Activated naive CD4-positive, alpha-beta T cell treated with Interleukin-2 at 50 U/mL for 16 hours (primary cell): ENCODE measurements at regions not wholly inside any gene's neighbourhood (a gene's known extent, or its start where the extent isn't known, plus 50 kb on each side); places are given as distances from the start of the nearest gene placed in this dataset.
"Not testable (repeated sequence)": the region's sequence is repeated elsewhere in the genome, so short reads cannot be mapped to it uniquely, and the experiment has no call there.

Experiments
- DNase-seq: peaks from one replicate; pipeline ENCODE4 v3.0.0-alpha.2; 2020

- DNase-seq = no peak
Observed at GRCh38 chr11:122439866-122440810, 215.4 kb upstream of the UBASH3B start.

GRCh38 chr11:122436188-122436555 is 219.3 kb upstream of the UBASH3B start:
- no peak for DNase-seq

DNA sequence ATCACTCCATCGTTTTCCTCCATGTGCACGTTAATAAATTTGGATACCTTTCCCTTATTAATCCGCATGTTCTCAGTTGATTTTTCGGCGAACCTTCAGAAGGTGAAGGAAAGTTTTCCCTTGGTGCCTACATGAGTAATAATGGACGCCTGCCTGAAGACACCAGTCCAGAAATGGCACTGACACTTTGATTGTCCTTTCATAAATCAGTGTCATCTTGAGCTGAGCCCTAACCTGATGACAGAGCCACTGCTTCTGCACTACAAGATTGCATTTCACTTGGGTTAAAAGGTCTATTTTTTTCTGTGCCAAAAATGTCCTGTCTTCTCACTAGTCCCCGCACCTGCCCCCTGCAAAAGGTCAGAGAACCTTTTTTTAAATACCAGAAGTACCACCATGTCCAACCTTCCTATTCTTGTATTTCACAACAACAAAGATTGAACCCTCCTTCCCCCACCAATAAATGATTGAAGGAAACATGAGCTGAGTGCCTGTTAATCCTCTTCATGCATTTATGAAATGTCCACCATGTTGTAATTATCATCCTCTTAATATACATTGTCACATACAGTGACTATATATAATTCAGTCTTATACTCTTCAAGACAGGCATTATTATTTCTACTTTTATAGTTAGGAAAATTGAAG is 219.9 kb upstream of the UBASH3B start:
- DNase-seq = no peak

DNA sequence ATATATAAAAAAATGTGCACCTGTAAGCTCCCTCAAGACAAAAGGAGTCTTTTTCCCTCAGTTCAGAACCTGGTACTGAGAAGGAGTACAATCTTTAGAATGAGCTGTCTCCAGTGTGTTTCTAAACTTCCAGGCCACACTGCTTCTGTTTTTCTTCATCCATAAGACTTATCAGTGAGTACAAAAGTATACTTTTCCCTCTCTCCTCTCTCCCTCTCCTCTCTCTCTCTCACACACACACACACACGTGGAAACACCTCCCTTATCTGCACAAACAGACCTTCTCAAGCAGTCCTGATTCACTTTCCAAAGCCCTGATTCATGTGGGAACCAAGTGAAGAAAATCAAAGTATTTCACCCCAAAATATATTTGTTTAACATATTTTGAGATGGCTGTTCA is 220.7 kb upstream of the UBASH3B start:
- no peak for DNase-seq

- DNase-seq = no peak
Observed at GRCh38 chr11:122430490-122430889, 225.0 kb upstream of the UBASH3B start.

- no peak for DNase-seq
Observed at GRCh38 chr11:122426073-122426472, 229.4 kb upstream of the UBASH3B start.

GRCh38 chr11:122424636-122425035 is 230.9 kb upstream of the UBASH3B start:
- DNase-seq = no peak

- DNase-seq = no peak
Observed at GRCh38 chr11:122423886-122424285, 231.6 kb upstream of the UBASH3B start.

DNA sequence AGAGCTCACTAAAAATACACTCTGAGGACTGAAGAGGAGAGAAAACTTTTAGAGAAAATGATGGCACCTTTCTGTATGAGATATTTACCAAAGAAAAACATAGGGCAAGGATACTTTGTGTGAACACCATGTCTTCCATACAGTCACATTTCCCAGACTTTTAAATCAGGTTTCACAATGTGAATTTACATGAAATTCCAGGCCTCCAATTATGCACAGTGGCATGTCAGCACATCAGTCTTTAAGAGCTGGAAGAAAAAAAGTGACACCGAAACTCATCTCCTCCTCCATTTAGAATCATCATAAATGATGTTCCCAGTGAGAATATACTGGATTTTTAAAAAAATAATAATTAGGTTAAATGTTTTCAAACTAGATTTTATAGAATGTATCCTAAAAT is 232.2 kb upstream of the UBASH3B start:
- no peak for DNase-seq

DNA sequence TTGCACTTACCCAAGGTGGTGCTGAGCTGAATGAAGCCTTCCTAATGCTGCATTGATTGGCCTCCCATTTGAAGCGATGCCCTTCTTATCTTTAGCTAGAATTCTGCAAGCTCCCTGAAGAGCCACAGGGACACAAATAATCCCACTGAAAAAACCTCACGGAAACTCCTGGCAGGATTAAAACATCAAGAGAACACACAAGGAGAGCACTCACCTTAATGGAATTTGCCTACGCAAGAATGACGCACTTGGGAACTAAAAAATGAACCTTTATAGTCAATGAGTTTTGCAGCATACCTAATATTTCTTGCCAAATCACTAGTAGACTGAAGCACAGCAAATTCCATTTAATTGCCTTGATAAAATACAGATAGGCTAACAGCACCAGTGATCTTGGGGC is 232.8 kb upstream of the UBASH3B start:
- no peak for DNase-seq

DNA sequence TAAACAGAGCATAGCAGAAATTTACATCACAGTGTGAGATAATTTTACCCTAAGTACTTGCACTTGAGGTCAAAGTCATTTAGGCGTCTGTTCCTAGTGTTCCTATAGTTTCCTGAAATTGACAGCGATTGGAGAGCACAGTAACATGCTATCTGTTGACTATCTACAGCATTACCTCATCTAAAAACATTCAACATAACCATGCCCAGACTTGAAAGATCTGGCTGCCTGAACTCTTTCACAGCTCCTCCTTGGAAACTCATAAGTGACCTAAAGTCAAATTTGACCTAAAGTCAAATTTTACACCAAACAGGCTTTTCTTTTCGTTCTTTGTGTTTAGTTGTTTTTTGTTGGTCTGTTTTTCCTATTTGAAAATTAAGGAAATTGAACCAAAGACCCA is 233.8 kb upstream of the UBASH3B start:
- no peak for DNase-seq

- DNase-seq = no peak
Observed at GRCh38 chr11:122418032-122418431, 237.5 kb upstream of the UBASH3B start.

DNA sequence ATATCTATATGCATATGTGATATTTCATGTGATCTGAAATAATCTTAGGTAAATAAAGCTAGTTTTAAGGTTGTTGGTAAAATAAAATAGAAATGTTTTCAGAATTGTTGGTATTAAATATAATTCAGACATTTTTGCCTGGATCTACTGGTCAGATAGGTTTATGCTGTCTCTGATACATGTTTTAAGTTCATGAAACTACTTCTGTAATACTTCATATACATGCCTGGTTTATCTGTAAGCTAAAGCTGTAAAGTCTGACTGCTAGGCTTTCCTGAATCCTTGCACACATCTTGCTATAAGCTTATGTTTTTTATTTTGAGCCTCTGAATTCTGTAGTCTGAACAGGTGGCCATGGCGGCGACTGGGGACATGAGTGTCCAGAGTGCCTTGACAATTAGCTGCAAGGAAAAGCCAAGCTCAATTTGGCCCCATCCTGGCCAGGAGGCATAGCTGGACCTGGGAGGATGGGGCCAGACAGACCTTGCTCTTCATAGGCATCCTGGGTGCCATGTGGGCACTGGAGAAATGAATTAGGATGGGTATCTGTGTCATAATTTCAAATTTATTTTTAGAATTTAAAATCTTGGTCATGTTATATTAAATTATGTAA is 241.0 kb upstream of the UBASH3B start:
- DNase-seq = no peak

DNA sequence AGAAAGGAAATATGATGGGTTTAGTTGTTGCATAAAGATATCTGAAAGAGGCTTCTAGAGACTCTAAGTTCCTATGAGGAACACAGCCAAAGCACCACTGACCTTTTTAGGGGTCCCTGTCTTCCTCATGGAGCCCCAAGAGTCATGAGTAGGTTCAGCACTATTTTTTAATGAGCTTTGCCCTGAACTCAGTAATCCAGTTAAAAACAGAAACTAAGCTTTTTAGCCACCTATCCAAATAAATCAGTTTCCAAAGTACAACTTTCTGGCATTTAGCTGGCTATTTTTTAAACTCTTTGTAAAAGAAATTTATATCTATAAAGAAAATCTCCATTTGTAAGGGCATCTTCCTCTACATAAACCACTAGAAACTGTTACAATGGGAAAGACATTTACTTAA is 241.8 kb upstream of the UBASH3B start:
- no peak for DNase-seq

- no peak for DNase-seq
Observed at GRCh38 chr11:122412581-122412980, 242.9 kb upstream of the UBASH3B start.

DNA sequence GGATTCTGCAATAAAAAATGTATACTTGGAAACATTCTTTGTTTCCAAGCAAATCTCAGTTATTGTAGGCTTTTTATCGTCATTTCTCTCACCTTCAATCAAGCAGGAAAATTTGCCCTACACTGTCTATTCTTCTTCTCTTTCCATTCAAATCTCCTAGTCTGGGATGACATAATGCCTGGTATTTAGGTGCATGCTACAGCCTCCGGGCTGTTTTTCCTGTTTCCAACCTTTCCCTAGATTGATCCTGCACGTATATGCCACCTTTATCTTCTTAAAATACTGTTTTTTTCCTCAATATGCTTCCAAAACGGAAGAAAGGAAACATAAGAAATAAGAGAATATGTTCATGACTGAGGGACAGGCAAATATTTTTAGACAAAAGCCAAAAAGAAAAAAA is 249.1 kb upstream of the UBASH3B start:
- no peak for DNase-seq

DNA sequence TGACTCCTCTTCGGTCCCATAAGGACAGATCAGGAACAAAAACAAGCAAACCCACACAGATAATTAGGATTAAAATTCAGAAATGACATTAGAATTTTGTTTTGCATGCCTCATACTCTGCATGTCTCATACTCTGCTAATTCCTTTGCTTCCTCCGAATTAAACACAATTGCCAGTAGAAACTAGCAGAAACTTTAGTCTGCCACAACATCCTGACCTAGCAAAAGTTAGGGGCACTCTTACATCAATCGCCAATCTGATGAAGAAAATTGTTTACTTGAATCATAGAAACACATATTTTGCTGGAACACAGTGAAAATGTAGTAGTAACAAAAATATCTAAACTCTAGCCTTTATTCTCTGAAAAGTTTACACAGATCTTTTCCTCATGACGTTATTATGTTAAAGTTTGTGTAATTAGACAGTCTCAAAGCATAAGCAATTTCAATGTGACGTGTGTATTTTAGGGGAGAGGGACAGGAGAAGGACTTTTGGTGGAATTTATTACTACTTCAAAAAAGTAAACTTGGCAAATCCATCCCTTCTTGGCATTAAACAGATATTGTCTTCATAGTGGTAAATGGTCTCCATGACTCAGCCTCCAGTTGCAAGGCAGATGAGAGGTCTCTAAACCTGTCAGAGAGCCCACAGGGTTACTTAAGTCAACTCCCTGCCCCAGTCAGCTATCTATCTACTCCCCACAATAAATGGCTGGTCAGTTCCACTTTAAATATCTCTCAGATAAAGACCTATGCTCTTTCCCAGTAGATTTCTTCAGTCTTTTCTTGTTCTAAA is 249.8 kb upstream of the UBASH3B start:
- DNase-seq = no peak

- DNase-seq = no peak
Observed at GRCh38 chr11:122404571-122404970, 251.0 kb upstream of the UBASH3B start.

GRCh38 chr11:122401581-122401980 is 253.9 kb upstream of the UBASH3B start:
- not testable (repeated sequence) for DNase-seq

DNA sequence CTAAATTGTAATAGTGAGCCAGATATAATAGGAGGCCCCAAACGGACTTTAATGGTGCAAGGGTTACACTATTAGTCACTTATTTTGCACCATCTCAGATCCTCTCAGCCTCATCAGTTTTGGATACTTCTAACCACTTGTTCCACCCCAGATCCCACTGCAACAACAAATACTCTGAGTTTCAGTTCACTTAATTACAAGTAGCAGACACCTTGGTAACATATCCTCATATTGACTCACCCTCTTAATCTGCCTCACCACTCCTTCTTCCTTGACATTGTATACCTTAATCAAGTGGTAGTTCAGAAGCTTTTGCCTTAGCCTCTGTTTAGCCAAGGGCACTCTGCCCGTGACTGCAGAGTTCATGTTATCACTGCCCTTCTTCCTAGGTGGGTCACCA is 256.1 kb upstream of the UBASH3B start:
- no peak for DNase-seq

DNA sequence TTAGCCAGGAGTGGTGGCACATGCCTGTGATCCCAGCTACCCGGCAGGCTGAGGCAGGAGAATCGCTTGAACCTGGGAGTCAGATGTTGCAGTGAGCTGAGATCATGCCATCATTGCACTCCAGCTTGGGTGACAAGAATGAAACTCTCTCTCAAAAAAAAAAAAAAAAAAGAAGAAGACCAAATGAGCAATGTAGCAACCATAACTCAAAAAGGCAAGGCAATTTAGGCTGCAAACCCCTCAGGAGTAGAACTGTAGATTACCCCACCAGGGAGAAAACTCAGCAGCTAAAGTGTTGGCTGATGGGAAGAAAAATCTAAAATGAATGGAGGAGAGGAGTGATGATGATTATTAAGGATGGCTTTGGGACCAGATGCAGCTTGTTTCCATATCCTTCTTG is 256.7 kb upstream of the UBASH3B start:
- DNase-seq = no peak

- DNase-seq = no peak
Observed at GRCh38 chr11:122398167-122398566, 257.4 kb upstream of the UBASH3B start.

- no peak for DNase-seq
Observed at GRCh38 chr11:122395282-122395681, 260.2 kb upstream of the UBASH3B start.
